Tibial nerve (tissue), 3 donors: ENCODE measurements at regions not wholly inside any gene's neighbourhood (a gene's known extent, or its start where the extent isn't known, plus 50 kb on each side); places are given as distances from the start of the nearest gene placed in this dataset.

ENCODE experiments used
- POLR2A ChIP-seq, 2 donors: fragments of 450-650 bp; IDR thresholded peaks; one replicate each; pipeline ENCODE4 v1.6.1; 2017; ENCODE audit warnings: antibody characterized with exemption in 2 of 2, mild to moderate bottlenecking in 2 of 2, moderate library complexity in 2 of 2
- TF ChIP-seq, protein P1 (sequence below), 5 experiments: fragments of 200-600 bp in 3 of 5; fragments of 450-650 bp in 2 of 5; sonication (generic) in 3 of 5; IDR thresholded peaks; one replicate each; pipeline ENCODE4 v1.5.1; 2016 to 2019; ENCODE audit warnings: antibody characterized with exemption in 5 of 5, mild to moderate bottlenecking in 3 of 5, moderate library complexity in 2 of 5

DNA sequence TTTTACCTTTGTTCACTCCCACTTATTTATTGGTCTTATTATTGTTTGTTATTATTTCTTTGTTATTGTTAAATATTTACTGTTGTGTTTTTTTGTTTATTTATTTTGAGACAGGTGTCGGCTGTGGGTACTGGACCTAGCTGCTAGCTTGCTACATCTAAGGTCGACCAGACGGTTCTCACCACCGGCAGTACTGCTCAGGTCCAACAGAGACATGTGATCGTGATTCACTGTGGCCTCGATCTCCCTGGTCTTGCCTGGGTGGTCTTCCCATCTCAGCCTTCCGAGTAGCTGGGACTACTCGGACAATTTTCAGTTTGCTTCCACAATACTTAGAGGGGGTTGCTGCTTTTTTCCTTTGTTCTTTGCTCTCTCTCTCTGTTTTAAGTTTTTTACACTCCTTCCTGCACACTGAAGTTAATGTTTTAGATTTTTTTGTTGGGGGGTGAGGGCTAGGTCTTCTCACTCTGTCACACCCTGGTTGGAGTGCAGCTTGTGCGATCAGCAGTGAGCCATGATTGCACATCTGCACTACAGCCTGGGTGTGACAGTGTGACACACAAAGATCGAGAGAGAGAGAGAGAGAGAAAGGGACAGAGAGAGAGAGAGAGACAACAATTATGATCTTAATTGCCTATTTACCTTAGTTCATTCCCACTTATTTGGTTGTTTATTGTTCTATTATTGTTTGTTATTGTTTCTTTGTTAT, 1432.4 kb downstream of the UQCRFS1 start:
- TF ChIP-seq, protein P1, sequence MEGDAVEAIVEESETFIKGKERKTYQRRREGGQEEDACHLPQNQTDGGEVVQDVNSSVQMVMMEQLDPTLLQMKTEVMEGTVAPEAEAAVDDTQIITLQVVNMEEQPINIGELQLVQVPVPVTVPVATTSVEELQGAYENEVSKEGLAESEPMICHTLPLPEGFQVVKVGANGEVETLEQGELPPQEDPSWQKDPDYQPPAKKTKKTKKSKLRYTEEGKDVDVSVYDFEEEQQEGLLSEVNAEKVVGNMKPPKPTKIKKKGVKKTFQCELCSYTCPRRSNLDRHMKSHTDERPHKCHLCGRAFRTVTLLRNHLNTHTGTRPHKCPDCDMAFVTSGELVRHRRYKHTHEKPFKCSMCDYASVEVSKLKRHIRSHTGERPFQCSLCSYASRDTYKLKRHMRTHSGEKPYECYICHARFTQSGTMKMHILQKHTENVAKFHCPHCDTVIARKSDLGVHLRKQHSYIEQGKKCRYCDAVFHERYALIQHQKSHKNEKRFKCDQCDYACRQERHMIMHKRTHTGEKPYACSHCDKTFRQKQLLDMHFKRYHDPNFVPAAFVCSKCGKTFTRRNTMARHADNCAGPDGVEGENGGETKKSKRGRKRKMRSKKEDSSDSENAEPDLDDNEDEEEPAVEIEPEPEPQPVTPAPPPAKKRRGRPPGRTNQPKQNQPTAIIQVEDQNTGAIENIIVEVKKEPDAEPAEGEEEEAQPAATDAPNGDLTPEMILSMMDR (IDR thresholded peaks at IDR 0.05): no peak
- TF ChIP-seq POLR2A (IDR thresholded peaks at IDR 0.05): no peak
